ENCODE measurements at regions not wholly inside any gene's neighbourhood (a gene's known extent, or its start where the extent isn't known, plus 50 kb on each side); places are given as distances from the start of the nearest gene placed in this dataset.

DNA sequence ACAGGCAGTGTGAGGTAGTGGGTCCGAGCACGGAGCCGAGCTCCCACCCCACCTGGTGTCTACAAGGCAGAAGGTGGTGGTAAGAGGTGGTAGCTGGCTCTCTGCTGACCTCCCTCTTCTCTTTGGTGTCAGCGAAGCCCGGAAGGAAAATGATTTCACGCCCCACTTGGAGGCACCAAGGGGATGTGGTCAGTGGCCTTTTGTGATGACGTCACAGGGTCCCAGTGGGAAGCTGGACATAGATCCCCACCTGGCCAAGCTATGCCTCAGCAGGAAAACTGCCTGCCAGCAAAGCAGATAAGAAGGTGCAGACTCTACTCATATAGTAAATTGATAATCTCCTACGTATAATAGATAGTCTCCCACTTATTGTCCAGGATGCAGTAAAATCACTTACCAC, 183.7 kb upstream of the ALKAL2 start:
- Histone ChIP-seq H3K9ac (ENCODE audit: low read length) (no peak overlapping the region), H3K23ac (ENCODE audit: low read length) (no peak overlapping the region), H3K79me2 (ENCODE audit: control insufficient read depth, insufficient read depth, low read length) (no peaks in the 10 kb centered on the region), H3K56ac (ENCODE audit: low read length) (no peak overlapping the region), H3K79me1 (ENCODE audit: low read length) (no peaks in the 10 kb centered on the region), H3K18ac (ENCODE audit: low read length) (no peak overlapping the region), H2BK15ac (replicated peaks; ENCODE audit: low read depth) (no peak overlapping the region), H4K5ac (ENCODE audit: low read length) (no peak overlapping the region), H3K4me1 (ENCODE audit: control insufficient read depth, low read depth, low read length) (no peaks in the 10 kb centered on the region), H2BK5ac (ENCODE audit: low read length) (no peak overlapping the region), H3K4me3 (ENCODE audit: low read length) (no peak overlapping the region), H3K36me3 (ENCODE audit: control insufficient read depth, insufficient read depth, low read length) (no peaks in the 10 kb centered on the region), H3K27ac (ENCODE audit: low read depth, low read length) (no peak overlapping the region), H2AK5ac (ENCODE audit: low read length) (no peak overlapping the region), H3K4ac (ENCODE audit: low read depth, low read length) (no peak overlapping the region), H2BK120ac (ENCODE audit: low read depth, low read length) (no peak overlapping the region), H3K27me3 (ENCODE audit: insufficient read depth, low read length, poor library complexity) (peaks cover 7% of the 10 kb centered on the region), H3K4me2 (ENCODE audit: low read length) (no peak overlapping the region), H4K8ac (ENCODE audit: low read depth, low read length) (no peak overlapping the region)
- WGBS (ENCODE audit: extremely low coverage, insufficient coverage, low lambda C conversion rate), result no CpG with 5 or more reads among the region's 8 CpGs
- no peak for DNase-seq

DNA sequence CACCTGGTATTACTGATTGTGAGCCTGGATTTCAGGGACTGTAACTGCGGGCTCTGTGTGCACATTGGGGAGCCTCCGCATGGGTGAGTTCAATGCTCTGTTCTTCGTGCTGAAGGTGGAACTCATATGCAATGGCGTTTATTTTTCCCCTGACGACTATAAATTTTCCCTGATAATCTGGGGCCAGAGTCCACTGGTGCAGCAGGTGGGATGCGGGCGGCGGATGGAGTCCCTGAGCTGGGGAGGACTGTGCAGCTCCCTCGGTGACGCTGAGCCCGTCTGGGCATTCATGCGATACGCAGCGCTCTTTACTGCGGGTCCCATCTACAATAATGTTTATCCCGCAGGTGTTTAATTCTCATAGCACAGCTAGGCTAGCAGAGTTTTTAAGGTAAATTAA, 181.6 kb upstream of the ALKAL2 start:
- H2BK15ac ChIP-seq (replicated peaks; ENCODE audit: low read depth), result no peak overlapping the region
- no peak overlapping the region for H3K4me3 ChIP-seq (ENCODE audit: low read length)
- H4K8ac ChIP-seq (ENCODE audit: low read depth, low read length), result no peak overlapping the region
- no peak overlapping the region for H3K56ac ChIP-seq (ENCODE audit: low read length)
- no peak overlapping the region for H3K4ac ChIP-seq (ENCODE audit: low read depth, low read length)
- no peak for DNase-seq
- H3K4me1 ChIP-seq (ENCODE audit: control insufficient read depth, low read depth, low read length), result no peaks in the 10 kb centered on the region
- no peak overlapping the region for H3K27ac ChIP-seq (ENCODE audit: low read depth, low read length)
- no peak overlapping the region for H2BK120ac ChIP-seq (ENCODE audit: low read depth, low read length)
- peaks cover 7% of the 10 kb centered on the region for H3K27me3 ChIP-seq (ENCODE audit: insufficient read depth, low read length, poor library complexity)
- no peaks in the 10 kb centered on the region for H3K79me1 ChIP-seq (ENCODE audit: low read length)
- WGBS (ENCODE audit: extremely low coverage, insufficient coverage, low lambda C conversion rate), result no CpG with 5 or more reads among the region's 16 CpGs
- H2BK5ac ChIP-seq (ENCODE audit: low read length), result no peak overlapping the region
- H3K36me3 ChIP-seq (ENCODE audit: control insufficient read depth, insufficient read depth, low read length), result no peaks in the 10 kb centered on the region
- no peak overlapping the region for H3K9ac ChIP-seq (ENCODE audit: low read length)
- H3K4me2 ChIP-seq (ENCODE audit: low read length), result no peak overlapping the region
- H4K5ac ChIP-seq (ENCODE audit: low read length), result no peak overlapping the region
- no peaks in the 10 kb centered on the region for H3K79me2 ChIP-seq (ENCODE audit: control insufficient read depth, insufficient read depth, low read length)
- H2AK5ac ChIP-seq (ENCODE audit: low read length), result no peak overlapping the region
- no peak overlapping the region for H3K23ac ChIP-seq (ENCODE audit: low read length)
- H3K18ac ChIP-seq (ENCODE audit: low read length), result no peak overlapping the region

DNA sequence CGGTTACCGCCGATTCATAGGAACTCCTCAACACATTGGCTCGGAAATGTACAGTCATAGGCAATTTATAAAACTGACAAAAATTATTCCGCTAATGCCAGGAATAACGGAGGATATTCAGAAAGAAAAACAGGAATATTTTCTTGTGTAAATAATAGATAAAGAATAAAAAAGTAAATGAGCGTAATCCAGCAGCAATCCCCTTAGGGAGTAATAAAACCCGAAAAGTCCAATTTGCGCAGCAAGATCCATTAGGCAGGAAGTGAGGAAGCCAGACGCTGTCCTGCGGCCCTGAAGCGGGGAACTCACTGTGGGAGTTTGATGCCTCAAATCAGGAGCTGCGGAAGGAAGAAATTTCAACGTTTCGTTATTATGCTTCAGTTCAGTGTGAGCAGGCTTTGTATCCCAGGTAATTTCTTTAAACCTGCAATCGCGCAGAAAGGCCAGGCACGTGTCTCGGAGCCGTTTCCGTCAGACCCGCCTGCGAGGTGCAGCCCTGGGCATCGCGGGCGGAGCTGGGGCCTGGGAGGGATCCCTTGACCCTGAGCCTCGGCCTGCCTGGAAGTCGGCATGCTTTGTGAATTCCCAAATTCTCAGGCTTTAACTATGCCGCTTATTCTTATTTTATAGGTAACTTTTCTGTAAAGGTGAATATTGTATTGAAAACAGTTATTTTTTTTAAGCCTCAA, 180.9 kb upstream of the ALKAL2 start:
- Histone ChIP-seq H3K4me3 (ENCODE audit: low read length) (no peak overlapping the region), H3K18ac (ENCODE audit: low read length) (no peak overlapping the region), H3K79me2 (ENCODE audit: control insufficient read depth, insufficient read depth, low read length) (no peaks in the 10 kb centered on the region), H3K27ac (ENCODE audit: low read depth, low read length) (no peak overlapping the region), H2BK15ac (replicated peaks; ENCODE audit: low read depth) (no peak overlapping the region), H3K36me3 (ENCODE audit: control insufficient read depth, insufficient read depth, low read length) (no peaks in the 10 kb centered on the region), H2AK5ac (ENCODE audit: low read length) (no peak overlapping the region), H3K56ac (ENCODE audit: low read length) (no peak overlapping the region), H3K4me1 (ENCODE audit: control insufficient read depth, low read depth, low read length) (no peaks in the 10 kb centered on the region), H2BK120ac (ENCODE audit: low read depth, low read length) (no peak overlapping the region), H3K9ac (ENCODE audit: low read length) (no peak overlapping the region), H4K5ac (ENCODE audit: low read length) (no peak overlapping the region), H3K4me2 (ENCODE audit: low read length) (peak overlapping the region; percentile 61), H3K23ac (ENCODE audit: low read length) (no peak overlapping the region), H3K4ac (ENCODE audit: low read depth, low read length) (no peak overlapping the region), H4K8ac (ENCODE audit: low read depth, low read length) (no peak overlapping the region), H3K79me1 (ENCODE audit: low read length) (no peaks in the 10 kb centered on the region), H2BK5ac (ENCODE audit: low read length) (no peak overlapping the region), H3K27me3 (ENCODE audit: insufficient read depth, low read length, poor library complexity) (peaks cover 7% of the 10 kb centered on the region)
- DNase-seq, result peak; percentile 19
- no CpG with 5 or more reads among the region's 29 CpGs for WGBS (ENCODE audit: extremely low coverage, insufficient coverage, low lambda C conversion rate)

DNA sequence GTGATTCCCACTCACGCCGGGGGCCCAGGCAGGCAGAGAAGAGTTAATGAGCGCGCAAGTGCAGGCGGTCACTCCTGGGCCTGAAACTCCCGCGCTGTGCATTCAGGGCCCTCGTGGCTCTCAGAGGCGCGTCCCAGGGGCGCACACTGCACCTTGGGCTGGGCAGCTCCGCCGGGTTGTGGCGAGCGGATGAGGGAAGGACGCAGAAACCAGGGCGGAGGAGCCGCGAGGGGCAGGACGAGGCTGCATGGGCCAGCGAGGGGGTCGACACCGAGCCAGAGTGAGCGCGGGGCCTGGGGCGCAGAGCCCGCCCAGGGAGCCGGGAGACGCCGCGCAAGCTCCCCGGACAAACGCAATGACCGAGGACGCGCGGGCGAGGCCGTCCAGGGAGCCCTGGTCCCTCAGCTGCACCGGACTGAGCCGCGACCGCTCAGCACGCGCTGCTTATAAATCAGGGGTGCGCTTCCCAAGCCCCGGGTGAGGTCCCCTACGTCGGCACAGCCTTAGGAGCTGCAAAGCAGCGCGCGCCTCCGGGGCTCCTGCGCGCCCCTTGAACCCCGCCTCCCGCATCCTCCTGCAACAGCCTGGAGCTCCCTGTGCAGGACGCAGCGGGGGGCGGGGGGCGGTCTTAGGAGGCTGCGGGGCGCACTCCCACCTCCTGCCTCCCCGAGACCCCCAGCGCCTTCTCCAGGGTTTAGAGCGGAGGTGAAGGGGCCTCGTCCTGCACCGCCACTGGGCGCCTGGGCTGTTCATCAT, 180.2 kb upstream of the ALKAL2 start:
- WGBS (ENCODE audit: extremely low coverage, insufficient coverage, low lambda C conversion rate), result no CpG with 5 or more reads among the region's 69 CpGs
- H3K27me3 ChIP-seq (ENCODE audit: insufficient read depth, low read length, poor library complexity), result peaks cover 7% of the 10 kb centered on the region
- peak overlapping the region; percentile 61 for H3K4me2 ChIP-seq (ENCODE audit: low read length)
- no peak overlapping the region for H2AK5ac ChIP-seq (ENCODE audit: low read length)
- H3K79me1 ChIP-seq (ENCODE audit: low read length), result no peaks in the 10 kb centered on the region
- H2BK5ac ChIP-seq (ENCODE audit: low read length), result no peak overlapping the region
- no peak overlapping the region for H3K18ac ChIP-seq (ENCODE audit: low read length)
- no peak overlapping the region for H4K8ac ChIP-seq (ENCODE audit: low read depth, low read length)
- H3K23ac ChIP-seq (ENCODE audit: low read length), result peak overlapping the region; percentile 80
- no peak overlapping the region for H2BK120ac ChIP-seq (ENCODE audit: low read depth, low read length)
- no peak overlapping the region for H4K5ac ChIP-seq (ENCODE audit: low read length)
- H3K4me3 ChIP-seq (ENCODE audit: low read length), result peak overlapping the region; percentile 12
- no peak overlapping the region for H3K4ac ChIP-seq (ENCODE audit: low read depth, low read length)
- H3K36me3 ChIP-seq (ENCODE audit: control insufficient read depth, insufficient read depth, low read length), result no peaks in the 10 kb centered on the region
- H3K9ac ChIP-seq (ENCODE audit: low read length), result peak overlapping the region; percentile 56
- H3K27ac ChIP-seq (ENCODE audit: low read depth, low read length), result no peak overlapping the region
- H3K4me1 ChIP-seq (ENCODE audit: control insufficient read depth, low read depth, low read length), result no peaks in the 10 kb centered on the region
- DNase-seq, result peak; percentile 13
- no peak overlapping the region for H2BK15ac ChIP-seq (replicated peaks; ENCODE audit: low read depth)
- peak overlapping the region; percentile 76 for H3K56ac ChIP-seq (ENCODE audit: low read length)
- no peaks in the 10 kb centered on the region for H3K79me2 ChIP-seq (ENCODE audit: control insufficient read depth, insufficient read depth, low read length)

DNA sequence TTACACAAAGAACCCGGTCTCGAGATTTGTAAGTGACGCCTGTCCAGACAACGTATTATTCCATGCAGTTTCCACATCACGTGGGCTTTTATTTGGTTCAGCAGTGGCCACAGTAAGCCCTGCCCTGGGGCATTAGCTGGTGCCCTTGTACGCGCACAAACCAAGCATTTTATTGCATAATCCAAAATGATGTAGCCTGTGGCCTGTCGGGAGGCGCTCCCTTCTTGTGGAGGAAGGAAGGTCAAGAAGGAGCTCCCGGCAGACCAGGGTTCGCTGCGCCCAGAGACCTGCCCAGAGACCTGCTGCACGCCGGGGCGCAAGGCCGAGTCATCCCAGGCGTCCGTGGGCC, 179.6 kb upstream of the ALKAL2 start:
- WGBS (ENCODE audit: extremely low coverage, insufficient coverage, low lambda C conversion rate), result no CpG with 5 or more reads among the region's 18 CpGs

More for the DNA sequence above, 179.6 kb upstream of the ALKAL2 start:
- Histone ChIP-seq H2AK5ac (ENCODE audit: low read length) (no peak overlapping the region), H3K36me3 (ENCODE audit: control insufficient read depth, insufficient read depth, low read length) (no peaks in the 10 kb centered on the region), H3K4me2 (ENCODE audit: low read length) (peak overlapping the region; percentile 61), H3K4me1 (ENCODE audit: control insufficient read depth, low read depth, low read length) (no peaks in the 10 kb centered on the region), H3K79me2 (ENCODE audit: control insufficient read depth, insufficient read depth, low read length) (no peaks in the 10 kb centered on the region), H3K79me1 (ENCODE audit: low read length) (no peaks in the 10 kb centered on the region), H3K9ac (ENCODE audit: low read length) (peak overlapping the region; percentile 56), H2BK120ac (ENCODE audit: low read depth, low read length) (no peak overlapping the region), H2BK5ac (ENCODE audit: low read length) (no peak overlapping the region), H3K56ac (ENCODE audit: low read length) (peak overlapping the region; percentile 76), H3K23ac (ENCODE audit: low read length) (no peak overlapping the region), H3K4me3 (ENCODE audit: low read length) (no peak overlapping the region), H4K8ac (ENCODE audit: low read depth, low read length) (no peak overlapping the region), H4K5ac (ENCODE audit: low read length) (no peak overlapping the region), H3K27ac (ENCODE audit: low read depth, low read length) (no peak overlapping the region), H3K4ac (ENCODE audit: low read depth, low read length) (no peak overlapping the region), H2BK15ac (replicated peaks; ENCODE audit: low read depth) (no peak overlapping the region), H3K27me3 (ENCODE audit: insufficient read depth, low read length, poor library complexity) (peaks cover 7% of the 10 kb centered on the region), H3K18ac (ENCODE audit: low read length) (no peak overlapping the region)
- peak; percentile 16 for DNase-seq

Measured in mesendoderm (in vitro differentiated cells).